ENCODE measurements at regions not wholly inside any gene's neighbourhood (a gene's known extent, or its start where the extent isn't known, plus 50 kb on each side); places are given as distances from the start of the nearest gene placed in this dataset.

- no CpG with 5 or more reads among the region's 2 CpGs for WGBS, 2 experiments (ENCODE audit: extremely low coverage in 2 of 2, insufficient read length in 1 of 2)
- H3K4me3 ChIP-seq (ENCODE audit: insufficient read depth, low read depth, low read length), result no peak overlapping the region
These were observed 359.2 kb upstream of the TEX13C start for GRCh38 chrX:124960454-124960853.

More at GRCh38 chrX:124960454-124960853, 359.2 kb upstream of the TEX13C start:
- no peak overlapping the region for H3K9ac ChIP-seq (ENCODE audit: low read depth, low read length)
- H3K14ac ChIP-seq (replicated peaks; ENCODE audit: low read depth, low read length), result no peak overlapping the region
- no peak overlapping the region for H2AFZ ChIP-seq (replicated peaks; ENCODE audit: low read length, poor library complexity)
- no peak overlapping the region for H2BK120ac ChIP-seq (ENCODE audit: low read depth, low read length)
- TF ChIP-seq FOS (IDR thresholded peaks at IDR 0.05; ENCODE audit: low read depth, low read length) (no peak), MAFK (IDR thresholded peaks at IDR 0.05; ENCODE audit: low read depth, low read length) (peak; percentile 95), MAZ (IDR thresholded peaks at IDR 0.05; ENCODE audit: borderline replicate concordance, low read depth, low read length) (no peak), RAD21 (IDR thresholded peaks at IDR 0.05; ENCODE audit: low read length) (no peak), RFX5 (IDR thresholded peaks at IDR 0.05; ENCODE audit: low read depth, low read length) (no peak)
- no peak overlapping the region for H2BK20ac ChIP-seq (ENCODE audit: low read depth, low read length)
- H2AK5ac ChIP-seq (ENCODE audit: low read depth, low read length), result no peak overlapping the region
- dilution Hi-C loops (cut with HindIII; ENCODE audit: low sequenced_read_pairs, unreplicated experiment), result no loop called here
- no peak for DNase-seq
- H3K9me3 ChIP-seq (ENCODE audit: control insufficient read depth, insufficient read depth, low read length), result no peaks in the 10 kb centered on the region
- no peak overlapping the region for H3K27ac ChIP-seq (ENCODE audit: insufficient read depth, low read length)
- H4K8ac ChIP-seq (ENCODE audit: low read depth in 2 of 2, low read length in 2 of 2), result no peak overlapping the region
- H2BK5ac ChIP-seq (ENCODE audit: low read depth, low read length, poor library complexity, severe bottlenecking), result no peak overlapping the region
- H3K18ac ChIP-seq (ENCODE audit: low read depth, low read length), result no peak overlapping the region
- no peaks in the 10 kb centered on the region for H3K4me1 ChIP-seq (ENCODE audit: control insufficient read depth, insufficient read depth, low read length)
- no peak overlapping the region for H3K4ac ChIP-seq (ENCODE audit: low read depth, low read length)
- H3K56ac ChIP-seq (ENCODE audit: extremely low read depth, insufficient read depth, low read length), result no peak overlapping the region
- H4K91ac ChIP-seq (ENCODE audit: insufficient read depth, low read depth, low read length), result no peak overlapping the region
- H2AK9ac ChIP-seq (replicated peaks; ENCODE audit: low read depth, low read length, poor library complexity), result no peak overlapping the region
- BruUV-seq (replicated peaks), result no TSS peak
- H3K9me1 ChIP-seq (ENCODE audit: insufficient read depth, low read length), result no peaks in the 10 kb centered on the region
- ChIA-PET POLR2A (ENCODE audit: unreplicated experiment) (no interaction called here), CTCF (no interaction called here)
- H4K20me1 ChIP-seq (ENCODE audit: insufficient read depth, low read length), result no peaks in the 10 kb centered on the region
- no peak overlapping the region for H3K23ac ChIP-seq (ENCODE audit: low read depth, low read length)
- no peaks in the 10 kb centered on the region for H3K79me1 ChIP-seq (ENCODE audit: low read depth in 1 of 2, low read length in 2 of 2)
- intact Hi-C loops (cut with micrococcal nuclease), result no loop called here
- no peaks in the 10 kb centered on the region for H3K27me3 ChIP-seq (ENCODE audit: control insufficient read depth, insufficient read depth, low read length)
- H3K4me2 ChIP-seq (ENCODE audit: low read depth, low read length), result no peak overlapping the region
- H3K36me3 ChIP-seq (ENCODE audit: control insufficient read depth, insufficient read depth, low read length), result no peaks in the 10 kb centered on the region
- in situ Hi-C loops (cut with MboI; ENCODE audit: low sequenced_read_pairs), result no loop called here
- H2BK15ac ChIP-seq (ENCODE audit: low read depth, low read length), result no peak overlapping the region
- ATAC-seq (ENCODE audit: low read depth), result no peak
- H4K5ac ChIP-seq (ENCODE audit: low read depth, low read length), result no peak overlapping the region
